Neural progenitor cell (in vitro differentiated cells): ENCODE measurements at regions not wholly inside any gene's neighbourhood (a gene's known extent, or its start where the extent isn't known, plus 50 kb on each side); places are given as distances from the start of the nearest gene placed in this dataset.
"Not testable (repeated sequence)": the region's sequence is repeated elsewhere in the genome, so short reads cannot be mapped to it uniquely, and the experiment has no call there.

Experiments
- EZH2 ChIP-seq: fragments of 200-600 bp; sonication (generic); IDR thresholded peaks from 2 replicates; pipeline ENCODE4 v1.6.1; 2017; ENCODE audit warnings: antibody characterized with exemption, mild to moderate bottlenecking, moderate library complexity
- EZH2phosphoT487 ChIP-seq: fragments of 200-600 bp; sonication (generic); IDR thresholded peaks from 2 replicates; pipeline ENCODE4 v1.6.1; 2017; ENCODE audit warnings: antibody characterized with exemption

DNA sequence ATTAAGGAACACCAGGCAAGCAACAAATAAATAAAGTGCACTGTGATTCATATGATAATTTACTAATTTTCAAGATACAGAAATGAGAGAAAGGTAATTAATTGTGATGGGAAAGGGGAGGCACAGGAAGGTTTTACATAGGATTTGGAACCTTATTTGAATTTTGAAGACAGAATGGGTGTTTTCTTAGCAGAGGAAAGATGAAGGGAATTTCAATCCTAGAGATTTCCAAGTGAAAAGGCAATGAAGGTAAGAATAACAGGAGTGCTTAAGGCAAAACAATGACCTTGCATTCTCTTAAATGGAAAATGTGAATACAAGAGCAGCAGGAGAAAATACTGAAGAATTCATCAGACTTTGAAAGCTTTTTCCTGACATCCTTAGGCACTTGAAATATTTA, 267.3 kb downstream of the TGIF2LX start:
- not testable (repeated sequence) for TF ChIP-seq EZH2, EZH2phosphoT487
